K562 (cell line): ENCODE measurements at regions not wholly inside any gene's neighbourhood (a gene's known extent, or its start where the extent isn't known, plus 50 kb on each side); places are given as distances from the start of the nearest gene placed in this dataset.

Experiments
- REST ChIP-seq, 2 experiments: fragments of 450-650 bp; formaldehyde crosslinking in 1 of 2; IDR thresholded peaks; 2 replicates each; pipeline versions ENCODE4 v1.4.0 to v1.6.1; 2014 to 2020; ENCODE audit warnings: mild to moderate bottlenecking in 2 of 2, borderline replicate concordance in 1 of 2, low read depth in 1 of 2

- no peak for TF ChIP-seq REST (IDR thresholded peaks at IDR 0.05; ENCODE audit: borderline replicate concordance)
- no peak for TF ChIP-seq REST (CRISPR knock-in tag; IDR thresholded peaks at IDR 0.05; ENCODE audit: low read depth)
Observed at GRCh38 chr10:131834152-131834810, 66.5 kb upstream of the PPP2R2D start (continued).
